GM12878 (cell line): ENCODE measurements at regions not wholly inside any gene's neighbourhood (a gene's known extent, or its start where the extent isn't known, plus 50 kb on each side); places are given as distances from the start of the nearest gene placed in this dataset.

Experiments used
- CBFB ChIP-seq: IDR thresholded peaks from 2 replicates; pipeline ENCODE4 v1.6.1; 2016; ENCODE audit warnings: antibody characterized with exemption, low read depth
- RAD21 ChIP-seq: IDR thresholded peaks from 2 replicates; pipeline ENCODE4 v1.6.1; 2011; ENCODE audit warnings: mild to moderate bottlenecking, low read depth, low read length, moderate library complexity; ENCODE audit not compliant: insufficient read depth
- TF ChIP-seq, protein P1 (sequence below): fragments of 450-650 bp; IDR thresholded peaks from 2 replicates; pipeline ENCODE4 v1.6.1; 2017; ENCODE audit warnings: mild to moderate bottlenecking, moderate library complexity
- TF ChIP-seq, protein P2 (sequence below): IDR thresholded peaks from 2 replicates; pipeline ENCODE4 v1.6.1; 2011; ENCODE audit warnings: borderline replicate concordance, low read depth, mild to moderate bottlenecking, moderate library complexity, low read length; ENCODE audit not compliant: insufficient read depth, poor library complexity, severe bottlenecking
- TF ChIP-seq, protein P3 (sequence below): fragments of 450-650 bp; IDR thresholded peaks from 2 replicates; pipeline ENCODE4 v1.6.1; 2018; ENCODE audit warnings: borderline replicate concordance, mild to moderate bottlenecking; ENCODE audit not compliant: partially characterized antibody
- TF ChIP-seq, protein P4 (sequence below): fragments of 450-650 bp; IDR thresholded peaks from 2 replicates; pipeline ENCODE4 v1.6.1; 2017; ENCODE audit warnings: mild to moderate bottlenecking, low read depth, inconsistent platforms; ENCODE audit not compliant: poor library complexity, severe bottlenecking

DNA sequence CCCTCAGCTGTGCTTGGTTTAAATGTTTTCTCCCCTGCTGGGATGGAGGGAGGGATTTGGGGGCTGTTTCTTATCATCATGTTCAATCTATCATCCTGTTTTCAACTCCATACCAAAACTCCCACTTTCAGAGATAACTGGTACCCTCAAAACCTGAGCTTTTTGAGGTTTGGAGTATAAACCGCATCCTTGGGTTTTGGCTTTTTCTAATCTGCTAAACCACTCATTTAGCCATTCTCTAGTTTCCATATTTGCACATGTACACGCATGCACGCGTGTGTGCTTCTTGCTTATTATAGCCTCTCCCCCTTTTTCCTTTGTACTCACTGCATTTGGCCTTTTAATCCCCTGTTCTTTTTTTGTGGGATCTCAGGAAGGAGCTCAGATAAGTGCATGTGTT, 116.7 kb upstream of the TEX13D start (continued):
- TF ChIP-seq, protein P1, sequence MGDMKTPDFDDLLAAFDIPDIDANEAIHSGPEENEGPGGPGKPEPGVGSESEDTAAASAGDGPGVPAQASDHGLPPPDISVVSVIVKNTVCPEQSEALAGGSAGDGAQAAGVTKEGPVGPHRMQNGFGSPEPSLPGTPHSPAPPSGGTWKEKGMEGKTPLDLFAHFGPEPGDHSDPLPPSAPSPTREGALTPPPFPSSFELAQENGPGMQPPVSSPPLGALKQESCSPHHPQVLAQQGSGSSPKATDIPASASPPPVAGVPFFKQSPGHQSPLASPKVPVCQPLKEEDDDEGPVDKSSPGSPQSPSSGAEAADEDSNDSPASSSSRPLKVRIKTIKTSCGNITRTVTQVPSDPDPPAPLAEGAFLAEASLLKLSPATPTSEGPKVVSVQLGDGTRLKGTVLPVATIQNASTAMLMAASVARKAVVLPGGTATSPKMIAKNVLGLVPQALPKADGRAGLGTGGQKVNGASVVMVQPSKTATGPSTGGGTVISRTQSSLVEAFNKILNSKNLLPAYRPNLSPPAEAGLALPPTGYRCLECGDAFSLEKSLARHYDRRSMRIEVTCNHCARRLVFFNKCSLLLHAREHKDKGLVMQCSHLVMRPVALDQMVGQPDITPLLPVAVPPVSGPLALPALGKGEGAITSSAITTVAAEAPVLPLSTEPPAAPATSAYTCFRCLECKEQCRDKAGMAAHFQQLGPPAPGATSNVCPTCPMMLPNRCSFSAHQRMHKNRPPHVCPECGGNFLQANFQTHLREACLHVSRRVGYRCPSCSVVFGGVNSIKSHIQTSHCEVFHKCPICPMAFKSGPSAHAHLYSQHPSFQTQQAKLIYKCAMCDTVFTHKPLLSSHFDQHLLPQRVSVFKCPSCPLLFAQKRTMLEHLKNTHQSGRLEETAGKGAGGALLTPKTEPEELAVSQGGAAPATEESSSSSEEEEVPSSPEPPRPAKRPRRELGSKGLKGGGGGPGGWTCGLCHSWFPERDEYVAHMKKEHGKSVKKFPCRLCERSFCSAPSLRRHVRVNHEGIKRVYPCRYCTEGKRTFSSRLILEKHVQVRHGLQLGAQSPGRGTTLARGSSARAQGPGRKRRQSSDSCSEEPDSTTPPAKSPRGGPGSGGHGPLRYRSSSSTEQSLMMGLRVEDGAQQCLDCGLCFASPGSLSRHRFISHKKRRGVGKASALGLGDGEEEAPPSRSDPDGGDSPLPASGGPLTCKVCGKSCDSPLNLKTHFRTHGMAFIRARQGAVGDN: no peak
- TF ChIP-seq, protein P2, sequence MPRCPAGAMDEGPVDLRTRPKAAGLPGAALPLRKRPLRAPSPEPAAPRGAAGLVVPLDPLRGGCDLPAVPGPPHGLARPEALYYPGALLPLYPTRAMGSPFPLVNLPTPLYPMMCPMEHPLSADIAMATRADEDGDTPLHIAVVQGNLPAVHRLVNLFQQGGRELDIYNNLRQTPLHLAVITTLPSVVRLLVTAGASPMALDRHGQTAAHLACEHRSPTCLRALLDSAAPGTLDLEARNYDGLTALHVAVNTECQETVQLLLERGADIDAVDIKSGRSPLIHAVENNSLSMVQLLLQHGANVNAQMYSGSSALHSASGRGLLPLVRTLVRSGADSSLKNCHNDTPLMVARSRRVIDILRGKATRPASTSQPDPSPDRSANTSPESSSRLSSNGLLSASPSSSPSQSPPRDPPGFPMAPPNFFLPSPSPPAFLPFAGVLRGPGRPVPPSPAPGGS: no peak
- TF ChIP-seq, protein P3, sequence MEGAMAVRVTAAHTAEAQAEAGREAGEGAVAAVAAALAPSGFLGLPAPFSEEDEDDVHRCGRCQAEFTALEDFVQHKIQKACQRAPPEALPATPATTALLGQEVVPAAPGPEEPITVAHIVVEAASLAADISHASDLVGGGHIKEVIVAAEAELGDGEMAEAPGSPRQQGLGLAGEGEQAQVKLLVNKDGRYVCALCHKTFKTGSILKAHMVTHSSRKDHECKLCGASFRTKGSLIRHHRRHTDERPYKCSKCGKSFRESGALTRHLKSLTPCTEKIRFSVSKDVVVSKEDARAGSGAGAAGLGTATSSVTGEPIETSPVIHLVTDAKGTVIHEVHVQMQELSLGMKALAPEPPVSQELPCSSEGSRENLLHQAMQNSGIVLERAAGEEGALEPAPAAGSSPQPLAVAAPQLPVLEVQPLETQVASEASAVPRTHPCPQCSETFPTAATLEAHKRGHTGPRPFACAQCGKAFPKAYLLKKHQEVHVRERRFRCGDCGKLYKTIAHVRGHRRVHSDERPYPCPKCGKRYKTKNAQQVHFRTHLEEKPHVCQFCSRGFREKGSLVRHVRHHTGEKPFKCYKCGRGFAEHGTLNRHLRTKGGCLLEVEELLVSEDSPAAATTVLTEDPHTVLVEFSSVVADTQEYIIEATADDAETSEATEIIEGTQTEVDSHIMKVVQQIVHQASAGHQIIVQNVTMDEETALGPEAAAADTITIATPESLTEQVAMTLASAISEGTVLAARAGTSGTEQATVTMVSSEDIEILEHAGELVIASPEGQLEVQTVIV: no peak
- TF ChIP-seq CBFB (no peak), RAD21 (no peak)
- TF ChIP-seq, protein P4, sequence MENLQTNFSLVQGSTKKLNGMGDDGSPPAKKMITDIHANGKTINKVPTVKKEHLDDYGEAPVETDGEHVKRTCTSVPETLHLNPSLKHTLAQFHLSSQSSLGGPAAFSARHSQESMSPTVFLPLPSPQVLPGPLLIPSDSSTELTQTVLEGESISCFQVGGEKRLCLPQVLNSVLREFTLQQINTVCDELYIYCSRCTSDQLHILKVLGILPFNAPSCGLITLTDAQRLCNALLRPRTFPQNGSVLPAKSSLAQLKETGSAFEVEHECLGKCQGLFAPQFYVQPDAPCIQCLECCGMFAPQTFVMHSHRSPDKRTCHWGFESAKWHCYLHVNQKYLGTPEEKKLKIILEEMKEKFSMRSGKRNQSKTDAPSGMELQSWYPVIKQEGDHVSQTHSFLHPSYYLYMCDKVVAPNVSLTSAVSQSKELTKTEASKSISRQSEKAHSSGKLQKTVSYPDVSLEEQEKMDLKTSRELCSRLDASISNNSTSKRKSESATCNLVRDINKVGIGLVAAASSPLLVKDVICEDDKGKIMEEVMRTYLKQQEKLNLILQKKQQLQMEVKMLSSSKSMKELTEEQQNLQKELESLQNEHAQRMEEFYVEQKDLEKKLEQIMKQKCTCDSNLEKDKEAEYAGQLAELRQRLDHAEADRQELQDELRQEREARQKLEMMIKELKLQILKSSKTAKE: no peak
- TF ChIP-seq, all 136 proteins: peak for 0
